ENCODE measurements at regions not wholly inside any gene's neighbourhood (a gene's known extent, or its start where the extent isn't known, plus 50 kb on each side); places are given as distances from the start of the nearest gene placed in this dataset.

DNA sequence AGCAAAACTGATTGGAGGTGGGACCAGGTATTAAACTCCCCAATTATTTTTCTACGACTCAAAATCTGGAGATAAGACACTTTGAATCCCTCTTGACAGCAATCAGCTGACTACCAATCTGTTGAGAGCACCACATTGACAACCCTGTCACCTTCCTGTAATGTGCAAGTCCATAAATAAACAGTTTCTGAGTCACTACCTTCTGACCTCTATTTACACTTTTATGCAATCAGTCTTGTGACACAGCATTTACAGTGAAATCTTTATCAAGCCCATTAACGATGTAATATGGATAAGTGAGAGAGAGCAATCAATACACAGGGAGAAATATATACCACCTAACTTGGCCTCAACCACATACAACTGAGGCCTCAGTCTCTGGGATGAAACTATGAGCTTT is 283.7 kb upstream of the ANO5 start:
- TF ChIP-seq FOXP2 (optimal IDR thresholded peaks at IDR 0.05; ENCODE audit: borderline replicate concordance, extremely low read depth, extremely low read length, insufficient read depth): no peak
- TF ChIP-seq, protein P1, sequence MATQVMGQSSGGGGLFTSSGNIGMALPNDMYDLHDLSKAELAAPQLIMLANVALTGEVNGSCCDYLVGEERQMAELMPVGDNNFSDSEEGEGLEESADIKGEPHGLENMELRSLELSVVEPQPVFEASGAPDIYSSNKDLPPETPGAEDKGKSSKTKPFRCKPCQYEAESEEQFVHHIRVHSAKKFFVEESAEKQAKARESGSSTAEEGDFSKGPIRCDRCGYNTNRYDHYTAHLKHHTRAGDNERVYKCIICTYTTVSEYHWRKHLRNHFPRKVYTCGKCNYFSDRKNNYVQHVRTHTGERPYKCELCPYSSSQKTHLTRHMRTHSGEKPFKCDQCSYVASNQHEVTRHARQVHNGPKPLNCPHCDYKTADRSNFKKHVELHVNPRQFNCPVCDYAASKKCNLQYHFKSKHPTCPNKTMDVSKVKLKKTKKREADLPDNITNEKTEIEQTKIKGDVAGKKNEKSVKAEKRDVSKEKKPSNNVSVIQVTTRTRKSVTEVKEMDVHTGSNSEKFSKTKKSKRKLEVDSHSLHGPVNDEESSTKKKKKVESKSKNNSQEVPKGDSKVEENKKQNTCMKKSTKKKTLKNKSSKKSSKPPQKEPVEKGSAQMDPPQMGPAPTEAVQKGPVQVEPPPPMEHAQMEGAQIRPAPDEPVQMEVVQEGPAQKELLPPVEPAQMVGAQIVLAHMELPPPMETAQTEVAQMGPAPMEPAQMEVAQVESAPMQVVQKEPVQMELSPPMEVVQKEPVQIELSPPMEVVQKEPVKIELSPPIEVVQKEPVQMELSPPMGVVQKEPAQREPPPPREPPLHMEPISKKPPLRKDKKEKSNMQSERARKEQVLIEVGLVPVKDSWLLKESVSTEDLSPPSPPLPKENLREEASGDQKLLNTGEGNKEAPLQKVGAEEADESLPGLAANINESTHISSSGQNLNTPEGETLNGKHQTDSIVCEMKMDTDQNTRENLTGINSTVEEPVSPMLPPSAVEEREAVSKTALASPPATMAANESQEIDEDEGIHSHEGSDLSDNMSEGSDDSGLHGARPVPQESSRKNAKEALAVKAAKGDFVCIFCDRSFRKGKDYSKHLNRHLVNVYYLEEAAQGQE (IDR thresholded peaks at IDR 0.05; ENCODE audit: insufficient read depth in 1 of 2, low read depth in 2 of 2, low read length in 2 of 2): no peak
- TF ChIP-seq SIN3A (IDR thresholded peaks at IDR 0.05; ENCODE audit: borderline replicate concordance, insufficient read depth, low read length): no peak
- no peak for TF ChIP-seq TAF1 (IDR thresholded peaks at IDR 0.05; ENCODE audit: borderline replicate concordance, insufficient read depth, low read length)
- TF ChIP-seq POLR2AphosphoS5 (IDR thresholded peaks at IDR 0.05; ENCODE audit: low read depth, low read length): no peak

GRCh38 chr11:21911061-21911460 is 281.8 kb upstream of the ANO5 start:
- TF ChIP-seq TAF1 (IDR thresholded peaks at IDR 0.05; ENCODE audit: borderline replicate concordance, insufficient read depth, low read length) (no peak), POLR2AphosphoS5 (IDR thresholded peaks at IDR 0.05; ENCODE audit: low read depth, low read length) (no peak), SIN3A (IDR thresholded peaks at IDR 0.05; ENCODE audit: borderline replicate concordance, insufficient read depth, low read length) (no peak), FOXP2 (optimal IDR thresholded peaks at IDR 0.05; ENCODE audit: borderline replicate concordance, extremely low read depth, extremely low read length, insufficient read depth) (no peak)
- TF ChIP-seq, protein P1 (IDR thresholded peaks at IDR 0.05; ENCODE audit: insufficient read depth in 1 of 2, low read depth in 2 of 2, low read length in 2 of 2): no peak

- TF ChIP-seq POLR2AphosphoS5 (IDR thresholded peaks at IDR 0.05; ENCODE audit: low read depth, low read length) (no peak), SIN3A (IDR thresholded peaks at IDR 0.05; ENCODE audit: borderline replicate concordance, insufficient read depth, low read length) (no peak), TAF1 (IDR thresholded peaks at IDR 0.05; ENCODE audit: borderline replicate concordance, insufficient read depth, low read length) (no peak), FOXP2 (optimal IDR thresholded peaks at IDR 0.05; ENCODE audit: borderline replicate concordance, extremely low read depth, extremely low read length, insufficient read depth) (no peak)
- TF ChIP-seq, protein P1 (IDR thresholded peaks at IDR 0.05; ENCODE audit: insufficient read depth in 1 of 2, low read depth in 2 of 2, low read length in 2 of 2): no peak
Observed at GRCh38 chr11:21912285-21912684, 280.6 kb upstream of the ANO5 start.

GRCh38 chr11:21921151-21921550 is 271.7 kb upstream of the ANO5 start:
- no peak for TF ChIP-seq TAF1 (IDR thresholded peaks at IDR 0.05; ENCODE audit: borderline replicate concordance, insufficient read depth, low read length)
- no peak for TF ChIP-seq POLR2AphosphoS5 (IDR thresholded peaks at IDR 0.05; ENCODE audit: low read depth, low read length)
- TF ChIP-seq FOXP2 (optimal IDR thresholded peaks at IDR 0.05; ENCODE audit: borderline replicate concordance, extremely low read depth, extremely low read length, insufficient read depth): no peak
- no peak for TF ChIP-seq SIN3A (IDR thresholded peaks at IDR 0.05; ENCODE audit: borderline replicate concordance, insufficient read depth, low read length)
- TF ChIP-seq, protein P1 (IDR thresholded peaks at IDR 0.05; ENCODE audit: insufficient read depth in 1 of 2, low read depth in 2 of 2, low read length in 2 of 2): no peak

DNA sequence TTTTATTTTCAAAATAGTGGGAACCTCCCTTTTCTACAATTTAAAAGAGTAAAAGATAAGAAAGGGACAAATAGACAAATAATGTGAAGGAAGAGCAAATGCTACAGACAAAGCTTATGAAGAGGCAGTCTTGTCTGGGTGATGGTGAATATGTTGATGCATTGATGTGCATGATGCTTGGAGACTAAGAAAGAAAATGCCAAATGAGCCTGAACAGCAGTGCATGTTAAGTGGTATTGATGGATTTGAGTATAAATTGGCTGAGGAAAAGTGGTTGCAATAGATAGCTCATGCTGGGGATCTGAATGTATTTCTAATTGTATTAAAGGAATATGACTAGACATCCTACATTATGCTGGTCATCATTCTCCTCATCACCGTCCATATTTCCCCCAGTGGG is 268.6 kb upstream of the ANO5 start:
- TF ChIP-seq, protein P1 (IDR thresholded peaks at IDR 0.05; ENCODE audit: insufficient read depth in 1 of 2, low read depth in 2 of 2, low read length in 2 of 2): no peak
- TF ChIP-seq SIN3A (IDR thresholded peaks at IDR 0.05; ENCODE audit: borderline replicate concordance, insufficient read depth, low read length) (no peak), POLR2AphosphoS5 (IDR thresholded peaks at IDR 0.05; ENCODE audit: low read depth, low read length) (no peak), TAF1 (IDR thresholded peaks at IDR 0.05; ENCODE audit: borderline replicate concordance, insufficient read depth, low read length) (no peak), FOXP2 (optimal IDR thresholded peaks at IDR 0.05; ENCODE audit: borderline replicate concordance, extremely low read depth, extremely low read length, insufficient read depth) (no peak)
